Activated naive CD4-positive, alpha-beta T cell treated with anti-CD3 and anti-CD28 coated beads, Interleukin-2, amount 50 U/mL, for 24 hours (primary cell): ENCODE measurements at regions not wholly inside any gene's neighbourhood (a gene's known extent, or its start where the extent isn't known, plus 50 kb on each side); places are given as distances from the start of the nearest gene placed in this dataset.

Experiments used
- H3K27ac Mint-ChIP-seq: one replicate; pipeline ENCODE4 v1.8.0; 2021; ENCODE audit warnings: mild to moderate bottlenecking, mixed read lengths
- H3K27me3 Mint-ChIP-seq: one replicate; pipeline ENCODE4 v1.8.0; 2021; ENCODE audit warnings: mixed read lengths
- H3K36me3 Mint-ChIP-seq: one replicate; pipeline ENCODE4 v1.8.0; 2021; ENCODE audit warnings: mixed read lengths
- H3K4me1 Mint-ChIP-seq: one replicate; pipeline ENCODE4 v1.8.0; 2021; ENCODE audit warnings: mixed read lengths
- H3K4me3 Mint-ChIP-seq: one replicate; pipeline ENCODE4 v1.8.0; 2021; ENCODE audit warnings: mild to moderate bottlenecking, mixed read lengths
- H3K9me3 Mint-ChIP-seq: one replicate; pipeline ENCODE4 v1.8.0; 2021; ENCODE audit warnings: mixed read lengths

DNA sequence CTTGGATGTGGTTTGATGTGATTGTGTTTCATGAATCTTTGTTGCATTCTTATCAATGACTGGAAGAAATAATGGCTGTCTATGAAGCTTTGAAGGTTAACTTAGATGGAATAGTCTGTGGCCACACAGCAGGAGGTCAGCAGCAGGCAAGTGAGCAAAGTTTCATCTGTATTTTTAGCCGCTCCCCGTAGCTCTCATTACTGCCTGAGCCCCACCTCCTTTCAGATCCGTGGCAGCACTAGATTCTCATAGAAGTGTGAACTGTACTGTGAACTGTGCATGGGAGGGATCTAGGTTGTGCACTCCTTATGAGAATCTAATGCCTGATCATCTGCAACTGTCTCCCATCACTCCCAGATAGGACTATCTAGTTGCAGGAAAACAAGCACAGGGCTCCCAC is 660.2 kb downstream of the EPHA7 start:
- H3K36me3 Mint-ChIP-seq = no peaks in the 10 kb centered on the region
- no peaks in the 10 kb centered on the region for H3K27me3 Mint-ChIP-seq
- H3K9me3 Mint-ChIP-seq = no peaks in the 10 kb centered on the region
- H3K4me1 Mint-ChIP-seq = no peaks in the 10 kb centered on the region
- no peak overlapping the region for H3K27ac Mint-ChIP-seq
- H3K4me3 Mint-ChIP-seq = no peak overlapping the region

DNA sequence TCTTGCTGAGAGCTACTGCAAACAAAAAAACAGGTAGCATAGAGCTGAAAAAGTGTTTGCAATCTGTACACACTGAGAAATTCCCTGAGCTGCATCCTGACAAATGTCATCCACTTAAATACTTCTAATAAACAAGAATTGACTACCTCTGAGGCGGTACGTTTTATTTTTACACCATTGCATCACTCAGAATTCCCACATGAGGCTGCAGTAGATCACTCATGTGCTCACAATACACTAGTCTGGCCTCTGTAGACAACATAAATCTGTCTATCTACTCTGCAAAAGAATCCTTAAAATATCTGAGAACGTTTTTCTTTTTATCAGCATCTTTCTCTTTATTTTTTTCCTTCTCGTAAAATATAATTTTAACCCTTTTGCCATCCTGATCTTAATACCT is 661.4 kb downstream of the EPHA7 start:
- Mint-ChIP-seq H3K36me3 (no peaks in the 10 kb centered on the region), H3K27ac (no peak overlapping the region), H3K9me3 (peaks cover under 1% of the 10 kb centered on the region), H3K4me1 (no peaks in the 10 kb centered on the region), H3K27me3 (no peaks in the 10 kb centered on the region), H3K4me3 (no peak overlapping the region)

DNA sequence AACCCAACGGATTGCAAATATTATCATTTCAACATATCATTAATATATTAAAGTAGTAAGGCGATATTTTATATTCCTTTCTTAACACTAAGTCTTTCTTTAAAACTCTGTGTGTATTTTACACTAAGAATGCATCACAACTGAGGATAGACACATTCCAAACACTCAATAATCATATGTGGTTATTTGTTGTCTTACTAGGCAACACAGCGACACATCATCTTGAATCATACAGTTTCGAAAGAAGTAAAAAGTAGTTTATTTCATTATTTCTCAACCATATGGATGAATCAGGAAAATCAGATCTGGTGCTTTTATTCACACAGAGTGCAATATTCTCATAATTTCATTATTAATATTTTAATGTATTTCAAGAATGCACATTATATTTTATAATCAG is 662.4 kb downstream of the EPHA7 start:
- Mint-ChIP-seq H3K27ac (no peak overlapping the region), H3K36me3 (no peaks in the 10 kb centered on the region), H3K4me1 (no peaks in the 10 kb centered on the region), H3K27me3 (no peaks in the 10 kb centered on the region), H3K9me3 (peaks cover 7% of the 10 kb centered on the region), H3K4me3 (no peak overlapping the region)

- H3K27ac Mint-ChIP-seq = no peak overlapping the region
- peaks cover 19% of the 10 kb centered on the region for H3K9me3 Mint-ChIP-seq
- H3K4me3 Mint-ChIP-seq = no peak overlapping the region
- no peaks in the 10 kb centered on the region for H3K4me1 Mint-ChIP-seq
- no peaks in the 10 kb centered on the region for H3K36me3 Mint-ChIP-seq
- no peaks in the 10 kb centered on the region for H3K27me3 Mint-ChIP-seq
Observed at GRCh38 chr6:92753956-92754355, 665.4 kb downstream of the EPHA7 start.

GRCh38 chr6:92752114-92752513 is 667.2 kb downstream of the EPHA7 start:
- H3K27me3 Mint-ChIP-seq = no peaks in the 10 kb centered on the region
- H3K9me3 Mint-ChIP-seq = peaks cover 19% of the 10 kb centered on the region
- H3K27ac Mint-ChIP-seq = no peak overlapping the region
- no peaks in the 10 kb centered on the region for H3K4me1 Mint-ChIP-seq
- no peaks in the 10 kb centered on the region for H3K36me3 Mint-ChIP-seq
- H3K4me3 Mint-ChIP-seq = no peak overlapping the region

- Mint-ChIP-seq H3K9me3 (peaks cover 25% of the 10 kb centered on the region), H3K4me3 (no peak overlapping the region), H3K27me3 (no peaks in the 10 kb centered on the region), H3K36me3 (no peaks in the 10 kb centered on the region), H3K4me1 (no peaks in the 10 kb centered on the region), H3K27ac (no peak overlapping the region)
Observed at GRCh38 chr6:92748131-92748530, 671.2 kb downstream of the EPHA7 start.

DNA sequence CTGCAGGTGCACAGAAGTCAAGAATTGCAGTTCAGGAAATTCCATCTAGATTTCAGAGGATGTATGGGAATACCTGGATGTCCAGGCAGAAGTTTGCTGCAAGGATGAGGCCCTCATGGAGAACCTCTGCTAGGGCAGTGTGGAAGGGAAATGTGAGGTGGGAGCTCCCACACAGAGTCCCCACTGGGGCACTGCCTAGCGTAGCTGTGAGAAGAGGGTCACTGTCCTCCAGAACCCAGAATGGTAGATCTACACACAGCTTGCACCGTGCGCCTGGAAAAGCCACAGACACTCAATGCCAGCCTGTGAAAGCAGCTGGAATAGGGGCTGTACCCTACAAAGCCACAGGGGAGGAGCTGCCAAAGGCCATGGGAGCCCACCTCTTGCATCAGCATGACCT is 681.4 kb downstream of the EPHA7 start:
- H3K27ac Mint-ChIP-seq = no peak overlapping the region
- H3K4me3 Mint-ChIP-seq = no peak overlapping the region
- no peaks in the 10 kb centered on the region for H3K9me3 Mint-ChIP-seq
- no peaks in the 10 kb centered on the region for H3K27me3 Mint-ChIP-seq
- H3K36me3 Mint-ChIP-seq = no peaks in the 10 kb centered on the region
- no peaks in the 10 kb centered on the region for H3K4me1 Mint-ChIP-seq

DNA sequence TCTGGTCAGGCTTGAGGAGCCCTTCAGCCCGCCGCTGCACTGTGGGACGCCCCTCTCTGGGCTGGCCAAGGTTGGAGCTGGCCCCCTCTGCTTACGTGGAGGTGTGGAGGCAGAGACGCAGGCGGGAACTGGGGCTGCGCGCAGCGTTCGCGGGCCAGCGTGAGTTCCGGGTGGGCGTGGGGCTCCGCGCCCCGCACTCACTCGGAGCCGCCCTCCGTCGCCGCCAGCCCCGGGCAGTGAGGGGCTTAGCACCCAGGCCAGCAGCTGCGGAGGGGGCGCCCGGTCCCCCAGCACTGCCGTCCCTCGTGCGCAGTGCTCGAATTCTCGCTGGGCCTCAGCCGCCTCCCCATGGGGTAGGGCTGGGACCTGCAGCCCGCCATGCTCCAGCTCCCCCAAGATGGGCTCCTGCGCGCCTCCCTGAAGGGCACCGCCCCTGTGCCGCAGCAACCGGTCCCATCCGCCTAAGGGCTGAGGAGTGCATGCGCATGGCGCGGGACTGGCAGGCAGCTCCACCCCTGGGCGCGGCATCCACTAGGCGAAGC is 695.9 kb downstream of the EPHA7 start:
- no peak overlapping the region for H3K27ac Mint-ChIP-seq
- H3K27me3 Mint-ChIP-seq = no peaks in the 10 kb centered on the region
- H3K36me3 Mint-ChIP-seq = no peaks in the 10 kb centered on the region
- peaks cover 5% of the 10 kb centered on the region for H3K9me3 Mint-ChIP-seq
- H3K4me1 Mint-ChIP-seq = no peaks in the 10 kb centered on the region
- no peak overlapping the region for H3K4me3 Mint-ChIP-seq

GRCh38 chr6:92719773-92720172 is 699.6 kb downstream of the EPHA7 start:
- Mint-ChIP-seq H3K36me3 (no peaks in the 10 kb centered on the region), H3K4me3 (no peak overlapping the region)

GRCh38 chr6:92716638-92717037 is 702.7 kb downstream of the EPHA7 start:
- no peaks in the 10 kb centered on the region for H3K4me1 Mint-ChIP-seq
- H3K36me3 Mint-ChIP-seq = no peaks in the 10 kb centered on the region
- no peak overlapping the region for H3K27ac Mint-ChIP-seq
- peaks cover 4% of the 10 kb centered on the region for H3K9me3 Mint-ChIP-seq
- H3K4me3 Mint-ChIP-seq = no peak overlapping the region
- H3K27me3 Mint-ChIP-seq = no peaks in the 10 kb centered on the region

More at GRCh38 chr6:92719773-92720172, 699.6 kb downstream of the EPHA7 start:
- Mint-ChIP-seq H3K27me3 (no peaks in the 10 kb centered on the region), H3K27ac (no peak overlapping the region), H3K4me1 (no peaks in the 10 kb centered on the region), H3K9me3 (peaks cover 10% of the 10 kb centered on the region)

GRCh38 chr6:92715991-92716390 is 703.4 kb downstream of the EPHA7 start:
- Mint-ChIP-seq H3K4me1 (no peaks in the 10 kb centered on the region), H3K27ac (no peak overlapping the region), H3K36me3 (no peaks in the 10 kb centered on the region), H3K4me3 (no peak overlapping the region), H3K27me3 (no peaks in the 10 kb centered on the region), H3K9me3 (peaks cover 6% of the 10 kb centered on the region)

DNA sequence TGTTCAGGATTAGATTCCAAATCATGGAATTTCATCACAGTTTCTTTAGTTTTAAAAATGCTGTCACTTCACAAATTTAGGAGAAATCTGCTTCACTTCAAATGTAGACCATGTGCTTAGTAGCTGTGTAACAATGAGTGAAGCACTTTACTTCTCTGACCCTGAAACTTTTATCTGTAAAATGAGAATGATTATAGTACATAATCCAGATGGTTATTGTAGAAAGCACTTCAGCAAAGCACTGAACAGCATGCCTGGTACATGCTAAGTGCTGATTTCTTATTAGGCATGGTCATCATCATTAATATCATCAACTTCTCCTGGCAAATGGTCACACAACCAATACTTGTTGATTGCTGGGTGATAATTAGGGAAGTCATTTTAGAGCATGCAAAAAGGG is 705.0 kb downstream of the EPHA7 start:
- H3K36me3 Mint-ChIP-seq = no peaks in the 10 kb centered on the region

DNA sequence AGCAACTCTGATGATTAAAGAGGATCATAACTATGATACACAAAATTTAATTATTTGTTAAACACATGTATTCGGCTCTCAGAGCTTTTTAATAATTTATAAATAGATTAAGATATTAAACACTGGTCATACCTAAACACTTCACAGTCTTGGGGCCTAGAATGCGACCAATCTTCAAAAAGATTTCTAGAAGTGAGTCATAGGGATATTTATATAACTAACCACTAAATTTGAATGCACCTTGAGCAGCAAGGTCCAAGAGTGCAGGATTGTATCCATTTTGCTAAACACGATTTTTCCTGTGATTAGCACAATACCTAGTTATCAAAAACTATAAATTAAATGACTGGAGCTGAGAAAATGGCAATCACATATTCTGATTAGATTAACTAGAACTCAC is 709.3 kb downstream of the EPHA7 start:
- Mint-ChIP-seq H3K27ac (no peak overlapping the region), H3K27me3 (no peaks in the 10 kb centered on the region), H3K9me3 (peaks cover 5% of the 10 kb centered on the region), H3K4me1 (no peaks in the 10 kb centered on the region), H3K4me3 (no peak overlapping the region), H3K36me3 (no peaks in the 10 kb centered on the region)

More for the DNA sequence above, 705.0 kb downstream of the EPHA7 start:
- Mint-ChIP-seq H3K4me3 (no peak overlapping the region), H3K4me1 (no peaks in the 10 kb centered on the region), H3K27me3 (no peaks in the 10 kb centered on the region), H3K9me3 (peaks cover 9% of the 10 kb centered on the region), H3K27ac (no peak overlapping the region)

- no peaks in the 10 kb centered on the region for H3K27me3 Mint-ChIP-seq
- peaks cover 5% of the 10 kb centered on the region for H3K9me3 Mint-ChIP-seq
- H3K4me3 Mint-ChIP-seq = no peak overlapping the region
- H3K27ac Mint-ChIP-seq = no peak overlapping the region
- H3K4me1 Mint-ChIP-seq = no peaks in the 10 kb centered on the region
- no peaks in the 10 kb centered on the region for H3K36me3 Mint-ChIP-seq
Observed at GRCh38 chr6:92708945-92709344, 710.4 kb downstream of the EPHA7 start.

GRCh38 chr6:92708270-92708669 is 711.1 kb downstream of the EPHA7 start:
- Mint-ChIP-seq H3K9me3 (peaks cover 5% of the 10 kb centered on the region), H3K27ac (no peak overlapping the region), H3K4me1 (no peaks in the 10 kb centered on the region), H3K4me3 (no peak overlapping the region), H3K27me3 (no peaks in the 10 kb centered on the region), H3K36me3 (no peaks in the 10 kb centered on the region)

DNA sequence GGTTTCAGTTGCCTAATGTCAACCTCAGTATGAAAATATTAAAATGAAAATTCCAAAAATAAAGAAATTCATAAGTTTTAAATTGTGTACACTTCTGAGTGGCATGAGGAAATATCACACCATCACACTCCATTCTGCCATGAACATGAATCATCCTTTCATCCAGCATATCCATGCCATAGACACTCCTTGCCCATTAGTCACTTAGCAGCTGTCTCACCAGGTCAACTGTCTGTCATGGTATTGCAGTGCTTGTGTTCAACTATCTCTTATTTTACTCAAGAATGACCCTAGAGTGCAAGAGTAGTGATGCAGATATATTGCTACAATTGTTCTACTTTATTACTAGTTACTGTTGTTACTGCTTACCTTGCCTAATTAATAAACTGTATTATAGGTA is 712.4 kb downstream of the EPHA7 start:
- H3K9me3 Mint-ChIP-seq = peaks cover 5% of the 10 kb centered on the region
- no peak overlapping the region for H3K27ac Mint-ChIP-seq
- no peaks in the 10 kb centered on the region for H3K4me1 Mint-ChIP-seq
- no peaks in the 10 kb centered on the region for H3K27me3 Mint-ChIP-seq
- no peak overlapping the region for H3K4me3 Mint-ChIP-seq
- H3K36me3 Mint-ChIP-seq = no peaks in the 10 kb centered on the region

- Mint-ChIP-seq H3K9me3 (no peaks in the 10 kb centered on the region), H3K4me3 (no peak overlapping the region), H3K27me3 (no peaks in the 10 kb centered on the region), H3K36me3 (no peaks in the 10 kb centered on the region), H3K27ac (no peak overlapping the region), H3K4me1 (no peaks in the 10 kb centered on the region)
Observed at GRCh38 chr6:92701425-92702096, 717.8 kb downstream of the EPHA7 start.
